T-helper 2 cell treated with Interferon-gamma antibody and Interleukin-4, amounts not matched to agents 5 μg/mL and 100 μg/mL, for 36 hours (primary cell): ENCODE measurements at regions not wholly inside any gene's neighbourhood (a gene's known extent, or its start where the extent isn't known, plus 50 kb on each side); places are given as distances from the start of the nearest gene placed in this dataset.

Experiments
- DNase-seq: peaks from one replicate; pipeline ENCODE4 v3.0.0; 2021; ENCODE audit warnings: low spot score
- H3K27ac Mint-ChIP-seq: one replicate; pipeline ENCODE4 v1.8.0; 2021; ENCODE audit warnings: mild to moderate bottlenecking, mixed read lengths
- H3K27me3 Mint-ChIP-seq: one replicate; pipeline ENCODE4 v1.8.0; 2021; ENCODE audit warnings: low read depth, mixed read lengths
- H3K36me3 Mint-ChIP-seq: one replicate; pipeline ENCODE4 v1.8.0; 2021; ENCODE audit warnings: low read depth, mixed read lengths
- H3K4me1 Mint-ChIP-seq: one replicate; pipeline ENCODE4 v1.8.0; 2021; ENCODE audit warnings: low read depth, mixed read lengths
- H3K4me3 Mint-ChIP-seq: one replicate; pipeline ENCODE4 v1.8.0; 2022; ENCODE audit warnings: mild to moderate bottlenecking, moderate library complexity, mixed read lengths
- H3K9me3 Mint-ChIP-seq: one replicate; pipeline ENCODE4 v1.8.0; 2021; ENCODE audit warnings: mixed read lengths

DNA sequence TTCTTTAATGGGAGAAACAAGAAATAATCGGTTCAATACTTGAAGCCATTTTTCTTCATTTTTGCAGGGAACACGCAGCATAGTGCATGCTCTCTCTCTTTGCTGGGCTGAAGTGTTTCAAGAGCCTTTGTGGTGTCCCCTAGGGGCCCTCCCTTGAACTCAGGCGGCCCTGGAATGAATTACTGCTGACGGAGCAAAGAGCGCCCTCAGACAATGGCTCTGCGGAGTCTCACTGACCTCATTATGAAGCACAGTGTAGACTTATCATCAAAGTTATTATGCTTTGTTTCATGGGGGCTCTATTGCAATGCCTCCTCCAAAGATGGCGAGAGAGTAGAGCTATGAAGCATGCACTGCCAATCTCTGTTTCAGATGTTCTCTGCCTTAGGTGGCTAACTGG lies 64.8 kb upstream of the ADCY2 start:
- no peaks in the 10 kb centered on the region for H3K9me3 Mint-ChIP-seq
- no peak overlapping the region for H3K4me3 Mint-ChIP-seq
- H3K36me3 Mint-ChIP-seq: no peaks in the 10 kb centered on the region
- H3K27ac Mint-ChIP-seq: no peak overlapping the region
- no peaks in the 10 kb centered on the region for H3K27me3 Mint-ChIP-seq
- no peaks in the 10 kb centered on the region for H3K4me1 Mint-ChIP-seq
- no peak for DNase-seq
